SU-DHL-6 (cell line): ENCODE measurements at regions not wholly inside any gene's neighbourhood (a gene's known extent, or its start where the extent isn't known, plus 50 kb on each side); places are given as distances from the start of the nearest gene placed in this dataset.

ENCODE experiments used
- H2AFZ ChIP-seq: fragments of 200-600 bp; sonication (generic); 2 replicates; pipeline ENCODE4 v1.6.1; 2014; ENCODE audit warnings: low read depth, mild to moderate bottlenecking, moderate library complexity, mixed read lengths, antibody characterized with exemption, low read length; ENCODE audit not compliant: severe bottlenecking
- H3F3A ChIP-seq: fragments of 200-600 bp; shearing (Covaris generic); 2 replicates; pipeline ENCODE4 v1.6.0; 2016; ENCODE audit warnings: antibody characterized with exemption, mild to moderate bottlenecking; ENCODE audit not compliant: insufficient read depth
- H3K27ac ChIP-seq: fragments of 200-600 bp; sonication (generic); 2 replicates; pipeline ENCODE4 v1.5.1; 2016; ENCODE audit warnings: low read depth, mild to moderate bottlenecking, low read length, moderate library complexity, mixed read lengths
- H3K27me3 ChIP-seq: fragments of 200-600 bp; sonication (generic), shearing (Covaris generic); 2 replicates; pipeline ENCODE4 v1.6.0; 2014; ENCODE audit warnings: mild to moderate bottlenecking, low read length
- H3K36me3 ChIP-seq: fragments of 200-600 bp; sonication (generic); 2 replicates; pipeline ENCODE4 v1.6.1; 2014; ENCODE audit warnings: mild to moderate bottlenecking, low read length, mixed read lengths
- H3K4me2 ChIP-seq: fragments of 300-600, 200-600 bp; shearing (Covaris generic), sonication (generic); 2 replicates; pipeline ENCODE4 v1.6.0; 2014; ENCODE audit warnings: low read length, low read depth, mild to moderate bottlenecking; ENCODE audit not compliant: poor library complexity, severe bottlenecking
- H3K4me3 ChIP-seq: fragments of 200-600 bp; sonication (generic); 2 replicates; pipeline ENCODE4 v1.5.1; 2014; ENCODE audit warnings: antibody characterized with exemption, low read length, mild to moderate bottlenecking, mixed read lengths; ENCODE audit not compliant: insufficient read depth, poor library complexity, severe bottlenecking
- H3K79me2 ChIP-seq: fragments of 200-600 bp; sonication (generic); 2 replicates; pipeline ENCODE4 v1.6.1; 2014; ENCODE audit warnings: mild to moderate bottlenecking, low read length, moderate library complexity; ENCODE audit not compliant: insufficient read depth
- H3K9ac ChIP-seq: fragments of 200-600 bp; sonication (generic); 2 replicates; pipeline ENCODE4 v1.7.0; 2014; ENCODE audit warnings: mild to moderate bottlenecking, low read length
- H3K9me2 ChIP-seq: fragments of 200-600 bp; sonication (generic); replicated peaks from 2 replicates; pipeline ENCODE4 v1.6.1; 2014; ENCODE audit warnings: low read length; ENCODE audit not compliant: insufficient read depth
- H3K9me3 ChIP-seq: fragments of 200-600 bp; sonication (generic); 2 replicates; pipeline ENCODE4 v1.6.1; 2014; ENCODE audit warnings: low read length, mixed read lengths; ENCODE audit not compliant: insufficient read depth
- H4K20me1 ChIP-seq: fragments of 200-600 bp; sonication (generic); 2 replicates; pipeline ENCODE4 v1.6.1; 2014; ENCODE audit warnings: low read depth, mild to moderate bottlenecking, antibody characterized with exemption, low read length, moderate library complexity, mixed read lengths
- CTCF ChIP-seq: fragments of 200-600 bp; sonication (generic); IDR thresholded peaks from one replicate; pipeline ENCODE4 v1.5.1; 2017; ENCODE audit warnings: antibody characterized with exemption, mild to moderate bottlenecking, low read length, moderate library complexity; ENCODE audit not compliant: insufficient read depth, poor library complexity, severe bottlenecking
- EZH2phosphoT487 ChIP-seq: fragments of 200-600 bp; sonication (generic), shearing (Covaris generic); conservative IDR thresholded peaks from 2 replicates; pipeline ENCODE4 v1.6.1; 2018; ENCODE audit warnings: mild to moderate bottlenecking, antibody characterized with exemption, low read length, moderate library complexity, mixed read lengths

DNA sequence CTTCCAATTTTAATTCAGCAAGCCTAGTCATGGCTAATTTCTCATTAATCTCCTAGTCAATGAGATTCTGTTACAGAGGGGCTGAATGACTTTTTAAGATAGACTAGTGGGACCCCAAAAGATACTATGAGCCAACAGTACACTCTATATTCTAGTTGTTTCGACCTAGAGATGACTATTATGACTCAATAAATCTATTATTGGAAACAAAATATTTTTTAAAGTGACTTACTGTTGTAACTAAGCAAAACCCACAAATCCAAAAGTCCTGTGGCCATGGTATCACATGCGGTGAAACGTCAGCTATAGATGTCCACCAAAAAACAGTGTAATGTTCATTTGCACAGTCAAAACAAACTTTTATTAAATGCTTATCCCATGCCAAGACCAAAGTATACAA is 95.3 kb upstream of the ADO start:
- Histone ChIP-seq H3K79me2 (no peaks in the 10 kb centered on the region), H3K36me3 (no peaks in the 10 kb centered on the region), H3K27ac (no peak overlapping the region), H3K4me3 (no peak overlapping the region), H3K9me3 (0 out of 2 replicates have a peak, but pooled peaks cover 3% of the 10 kb centered on the region), H3K4me2 (no peak overlapping the region), H3K27me3 (no peaks in the 10 kb centered on the region), H2AFZ (no peak overlapping the region), H3F3A (no peaks in the 10 kb centered on the region), H3K9ac (no peak overlapping the region), H4K20me1 (no peaks in the 10 kb centered on the region), H3K9me2 (no peaks in the 10 kb centered on the region)
- no peak for TF ChIP-seq CTCF
- no peak for TF ChIP-seq EZH2phosphoT487

DNA sequence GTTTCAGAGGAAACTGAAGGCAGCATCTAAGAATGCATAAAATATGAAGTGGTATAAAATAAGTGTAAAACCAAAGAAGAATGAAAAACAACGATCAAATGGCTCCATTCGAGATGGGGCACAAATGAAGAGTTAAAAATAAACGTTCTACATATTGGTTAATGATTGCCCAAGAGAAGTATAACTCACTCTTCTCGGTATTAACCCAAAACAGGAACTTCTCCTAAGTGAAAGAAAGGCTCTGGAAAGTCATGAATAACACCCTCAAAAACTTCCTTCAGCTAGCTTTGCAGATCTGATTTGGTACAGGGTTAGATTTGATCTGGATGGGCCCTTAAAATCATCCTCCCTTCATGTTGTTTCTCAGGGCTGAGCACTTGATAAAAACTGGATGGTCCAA is 94.3 kb upstream of the ADO start:
- no peak overlapping the region for H3K4me3 ChIP-seq
- H4K20me1 ChIP-seq: no peaks in the 10 kb centered on the region
- no peak overlapping the region for H2AFZ ChIP-seq
- no peaks in the 10 kb centered on the region for H3K27me3 ChIP-seq
- no peak overlapping the region for H3K9ac ChIP-seq
- H3K27ac ChIP-seq: no peak overlapping the region
- no peaks in the 10 kb centered on the region for H3F3A ChIP-seq
- TF ChIP-seq CTCF (no peak), EZH2phosphoT487 (no peak)
- H3K36me3 ChIP-seq: no peaks in the 10 kb centered on the region
- H3K4me2 ChIP-seq: no peak overlapping the region
- H3K9me2 ChIP-seq: no peaks in the 10 kb centered on the region
- H3K79me2 ChIP-seq: no peaks in the 10 kb centered on the region
- H3K9me3 ChIP-seq: 0 out of 2 replicates have a peak, but pooled peaks cover 3% of the 10 kb centered on the region

DNA sequence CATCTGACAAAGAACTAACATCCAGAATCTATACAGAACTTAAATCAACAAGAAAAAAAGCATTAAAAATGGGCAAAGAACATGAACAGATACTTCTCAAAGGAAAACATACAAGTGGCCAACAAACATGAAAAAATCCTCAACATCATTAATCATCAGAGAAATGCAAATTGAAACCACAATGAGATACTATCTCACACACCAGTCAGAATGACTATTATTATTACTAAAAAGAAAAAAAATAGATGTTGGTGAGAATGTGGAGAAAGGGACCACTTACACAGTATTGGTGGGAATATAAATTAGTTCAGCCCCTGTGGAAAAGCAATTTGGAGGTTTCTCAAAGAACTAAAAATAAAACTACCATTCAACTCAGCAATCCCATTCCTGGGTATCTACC is 89.1 kb upstream of the ADO start:
- H3K4me3 ChIP-seq: no peak overlapping the region
- no peaks in the 10 kb centered on the region for H4K20me1 ChIP-seq
- no peak for TF ChIP-seq EZH2phosphoT487
- no peak for TF ChIP-seq CTCF
- H3K27ac ChIP-seq: no peak overlapping the region
- no peak overlapping the region for H2AFZ ChIP-seq
- H3K79me2 ChIP-seq: no peaks in the 10 kb centered on the region
- no peaks in the 10 kb centered on the region for H3K27me3 ChIP-seq
- H3K36me3 ChIP-seq: no peaks in the 10 kb centered on the region
- H3F3A ChIP-seq: no peaks in the 10 kb centered on the region
- no peaks in the 10 kb centered on the region for H3K9me2 ChIP-seq
- no peak overlapping the region for H3K4me2 ChIP-seq
- H3K9ac ChIP-seq: no peak overlapping the region
- H3K9me3 ChIP-seq: 0 out of 2 replicates have a peak, but pooled peaks cover 3% of the 10 kb centered on the region
